NB4 (cell line): ENCODE measurements at regions not wholly inside any gene's neighbourhood (a gene's known extent, or its start where the extent isn't known, plus 50 kb on each side); places are given as distances from the start of the nearest gene placed in this dataset.

Source experiments
- DNase-seq: peaks from one replicate; pipeline ENCODE4 v3.0.0; 2010; ENCODE audit warnings: low read depth
- H3K4me3 ChIP-seq: one replicate; pipeline ENCODE4 v1.5.1; 2011; ENCODE audit warnings: mild to moderate bottlenecking, low read depth, low read length, moderate library complexity
- CTCF ChIP-seq: IDR thresholded peaks from one replicate; pipeline ENCODE4 v1.5.1; 2012; ENCODE audit warnings: low read depth, low read length
- MAX ChIP-seq: IDR thresholded peaks from 2 replicates; pipeline ENCODE4 v1.6.1; 2011; ENCODE audit warnings: low read depth, low read length
- MYC ChIP-seq: IDR thresholded peaks from 2 replicates; pipeline ENCODE4 v1.6.1; 2011; ENCODE audit warnings: low read depth, low read length
- POLR2A ChIP-seq: IDR thresholded peaks from 2 replicates; pipeline ENCODE4 v1.6.1; 2011; ENCODE audit warnings: mild to moderate bottlenecking; ENCODE audit not compliant: insufficient read length; ENCODE audit errors: extremely low read depth

- no peak for DNase-seq
- TF ChIP-seq CTCF (no peak), POLR2A (no peak), MYC (no peak), MAX (no peak)
- H3K4me3 ChIP-seq, result no peak overlapping the region
These were observed 565.1 kb downstream of the PIK3C3 start for GRCh38 chr18:42520138-42520537.

DNA sequence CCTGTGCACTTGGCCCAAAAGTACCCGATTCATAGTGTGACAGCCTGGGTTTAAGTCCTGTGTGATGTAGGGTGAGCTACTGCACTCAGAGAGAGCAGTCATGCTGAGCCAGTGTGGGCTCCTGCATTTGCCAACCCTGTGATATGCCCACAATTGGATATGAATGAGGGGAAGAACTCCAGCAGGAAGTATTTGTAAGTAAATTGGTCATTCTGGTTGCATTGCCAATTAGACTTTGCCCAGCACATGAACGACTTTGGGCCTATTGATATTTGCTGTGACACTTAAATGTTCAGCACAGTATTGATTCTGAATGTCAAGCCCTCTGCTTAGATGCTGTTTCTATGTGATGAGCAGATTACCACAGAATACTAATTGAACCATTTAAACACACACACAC, 570.9 kb downstream of the PIK3C3 start:
- no peak for TF ChIP-seq POLR2A
- TF ChIP-seq MYC, result no peak
- no peak for TF ChIP-seq CTCF
- TF ChIP-seq MAX, result no peak
- H3K4me3 ChIP-seq, result no peak overlapping the region
- no peak for DNase-seq

- DNase-seq, result no peak
- TF ChIP-seq POLR2A (no peak), MAX (no peak), CTCF (no peak), MYC (no peak)
- H3K4me3 ChIP-seq, result no peak overlapping the region
These were observed 572.7 kb downstream of the PIK3C3 start for GRCh38 chr18:42527766-42528165.

GRCh38 chr18:42530276-42530675, 575.2 kb downstream of the PIK3C3 start:
- no peak overlapping the region for H3K4me3 ChIP-seq
- no peak for DNase-seq
- TF ChIP-seq MAX, result no peak
- TF ChIP-seq POLR2A, result no peak

DNA sequence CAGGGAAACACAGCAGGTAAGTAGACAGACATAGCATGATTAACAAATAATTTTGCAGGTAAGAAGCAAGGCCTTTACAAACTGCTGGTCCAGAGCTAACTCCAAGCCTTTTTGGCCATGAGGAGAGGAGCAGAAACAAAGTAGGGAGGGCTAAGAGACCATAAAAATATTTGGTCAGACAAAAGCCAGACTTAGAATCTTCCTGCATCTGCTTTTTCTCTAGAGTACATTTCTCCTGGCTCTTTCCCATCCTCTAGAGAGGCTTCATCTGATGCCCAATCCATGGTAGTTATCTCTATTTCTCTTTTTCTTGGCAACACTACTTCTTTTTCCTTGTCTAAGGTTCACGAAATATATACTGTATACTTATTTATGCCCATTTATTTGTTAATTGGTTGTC, 577.1 kb downstream of the PIK3C3 start:
- DNase-seq, result no peak
- H3K4me3 ChIP-seq, result no peak overlapping the region
- no peak for TF ChIP-seq MAX
- no peak for TF ChIP-seq CTCF

GRCh38 chr18:42533009-42533575, 578.1 kb downstream of the PIK3C3 start:
- TF ChIP-seq MYC, result no peak
- DNase-seq, result no peak
- H3K4me3 ChIP-seq, result no peak overlapping the region

- no peak for TF ChIP-seq MAX
- no peak for TF ChIP-seq POLR2A
- TF ChIP-seq MYC, result no peak
- TF ChIP-seq CTCF, result no peak
- H3K4me3 ChIP-seq, result no peak overlapping the region
- no peak for DNase-seq
These were observed 578.6 kb downstream of the PIK3C3 start for GRCh38 chr18:42533616-42534015.
